ENCODE measurements at regions not wholly inside any gene's neighbourhood (a gene's known extent, or its start where the extent isn't known, plus 50 kb on each side); places are given as distances from the start of the nearest gene placed in this dataset.

GRCh38 chr4:11545651-11546050, 117.0 kb upstream of the HS3ST1 start:
- DNase-seq (ENCODE audit: low spot score) = no peak
- in situ Hi-C loops (cut with MboI; ENCODE audit: low pct_unique_long_range_greater_than_20kb, low sequenced_read_pairs, unreplicated experiment) = no loop called here
- TF ChIP-seq, protein P1, sequence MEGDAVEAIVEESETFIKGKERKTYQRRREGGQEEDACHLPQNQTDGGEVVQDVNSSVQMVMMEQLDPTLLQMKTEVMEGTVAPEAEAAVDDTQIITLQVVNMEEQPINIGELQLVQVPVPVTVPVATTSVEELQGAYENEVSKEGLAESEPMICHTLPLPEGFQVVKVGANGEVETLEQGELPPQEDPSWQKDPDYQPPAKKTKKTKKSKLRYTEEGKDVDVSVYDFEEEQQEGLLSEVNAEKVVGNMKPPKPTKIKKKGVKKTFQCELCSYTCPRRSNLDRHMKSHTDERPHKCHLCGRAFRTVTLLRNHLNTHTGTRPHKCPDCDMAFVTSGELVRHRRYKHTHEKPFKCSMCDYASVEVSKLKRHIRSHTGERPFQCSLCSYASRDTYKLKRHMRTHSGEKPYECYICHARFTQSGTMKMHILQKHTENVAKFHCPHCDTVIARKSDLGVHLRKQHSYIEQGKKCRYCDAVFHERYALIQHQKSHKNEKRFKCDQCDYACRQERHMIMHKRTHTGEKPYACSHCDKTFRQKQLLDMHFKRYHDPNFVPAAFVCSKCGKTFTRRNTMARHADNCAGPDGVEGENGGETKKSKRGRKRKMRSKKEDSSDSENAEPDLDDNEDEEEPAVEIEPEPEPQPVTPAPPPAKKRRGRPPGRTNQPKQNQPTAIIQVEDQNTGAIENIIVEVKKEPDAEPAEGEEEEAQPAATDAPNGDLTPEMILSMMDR (IDR thresholded peaks at IDR 0.05; ENCODE audit: extremely low read depth, insufficient read depth, missing control alignments) = no peak

DNA sequence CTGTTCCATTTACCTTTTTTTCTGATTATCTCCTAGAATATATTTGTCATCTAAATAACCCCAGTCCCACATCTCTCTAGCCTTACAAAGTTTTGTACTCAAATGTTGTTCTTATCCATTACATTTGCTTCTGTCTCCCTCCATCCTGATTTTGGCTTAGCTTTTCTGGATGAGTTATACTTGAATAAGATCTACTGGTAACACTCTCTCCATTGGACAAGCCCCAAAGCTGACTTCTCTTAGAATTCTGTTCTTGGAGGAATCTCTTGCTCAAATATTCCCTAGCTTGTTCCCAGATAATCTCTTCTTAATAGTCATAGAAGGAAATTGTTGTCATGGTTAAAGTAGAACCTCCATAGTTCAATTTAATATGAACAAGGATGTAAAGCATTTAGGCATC, 115.5 kb upstream of the HS3ST1 start:
- no peak for DNase-seq (ENCODE audit: low spot score)
- TF ChIP-seq, protein P1 (IDR thresholded peaks at IDR 0.05; ENCODE audit: extremely low read depth, insufficient read depth, missing control alignments) = no peak
- in situ Hi-C loops (cut with MboI; ENCODE audit: low pct_unique_long_range_greater_than_20kb, low sequenced_read_pairs, unreplicated experiment) = no loop called here

- no peak for DNase-seq (ENCODE audit: low spot score)
- TF ChIP-seq, protein P1 (IDR thresholded peaks at IDR 0.05; ENCODE audit: extremely low read depth, insufficient read depth, missing control alignments) = no peak
- in situ Hi-C loops (cut with MboI; ENCODE audit: low pct_unique_long_range_greater_than_20kb, low sequenced_read_pairs, unreplicated experiment) = no loop called here
Measured at GRCh38 chr4:11543706-11544105, 115.0 kb upstream of the HS3ST1 start.

- TF ChIP-seq, protein P1 (IDR thresholded peaks at IDR 0.05; ENCODE audit: extremely low read depth, insufficient read depth, missing control alignments) = no peak
Measured at GRCh38 chr4:11542952-11543351, 114.3 kb upstream of the HS3ST1 start.

DNA sequence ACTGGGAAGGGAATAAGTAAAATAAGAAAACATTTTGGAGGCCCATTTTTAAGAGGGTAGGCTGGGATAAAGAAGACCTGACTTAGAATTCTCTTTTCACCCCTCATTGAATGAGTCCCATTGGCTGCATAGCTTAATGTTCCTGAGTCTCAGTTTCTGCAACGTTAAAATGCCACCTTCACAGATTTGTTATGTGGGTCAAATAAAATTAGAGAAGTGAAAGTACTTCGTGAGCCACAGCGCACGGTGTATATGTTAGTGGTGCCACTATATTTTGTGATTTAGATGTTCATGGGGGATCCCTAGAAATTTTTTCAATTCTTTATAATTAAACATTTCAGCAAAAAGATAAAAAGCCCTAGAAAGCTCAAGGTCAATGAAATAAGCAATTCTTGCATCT, 109.2 kb upstream of the HS3ST1 start:
- TF ChIP-seq, protein P1 (IDR thresholded peaks at IDR 0.05; ENCODE audit: extremely low read depth, insufficient read depth, missing control alignments) = no peak
- in situ Hi-C loops (cut with MboI; ENCODE audit: low pct_unique_long_range_greater_than_20kb, low sequenced_read_pairs, unreplicated experiment) = no loop called here
- no peak for DNase-seq (ENCODE audit: low spot score)

More at GRCh38 chr4:11542952-11543351, 114.3 kb upstream of the HS3ST1 start:
- no peak for DNase-seq (ENCODE audit: low spot score)
- in situ Hi-C loops (cut with MboI; ENCODE audit: low pct_unique_long_range_greater_than_20kb, low sequenced_read_pairs, unreplicated experiment) = no loop called here

DNA sequence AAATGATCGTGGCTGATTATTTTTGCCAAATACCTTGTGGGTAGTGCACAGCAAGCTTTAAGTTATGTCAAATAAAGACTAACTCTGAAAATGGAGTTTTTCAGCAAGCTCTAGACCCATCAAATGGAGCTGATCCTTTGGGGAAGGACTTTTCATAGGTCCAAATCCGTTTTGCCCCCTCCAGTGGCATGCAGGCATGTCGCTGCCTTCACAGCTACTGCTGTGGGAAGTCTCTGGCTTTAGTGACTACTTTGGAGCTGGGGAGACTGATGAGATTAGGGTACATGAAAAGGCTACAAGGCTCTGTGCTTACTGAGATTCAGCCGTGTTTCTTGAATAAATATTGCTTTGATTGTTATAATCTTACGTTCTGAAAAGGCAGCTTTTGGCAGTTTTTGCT, 106.6 kb upstream of the HS3ST1 start:
- TF ChIP-seq, protein P1 (IDR thresholded peaks at IDR 0.05; ENCODE audit: extremely low read depth, insufficient read depth, missing control alignments) = no peak
- DNase-seq (ENCODE audit: low spot score) = no peak
- in situ Hi-C loops (cut with MboI; ENCODE audit: low pct_unique_long_range_greater_than_20kb, low sequenced_read_pairs, unreplicated experiment) = no loop called here

Measured in GM13977 (cell line).